ENCODE measurements at regions not wholly inside any gene's neighbourhood (a gene's known extent, or its start where the extent isn't known, plus 50 kb on each side); places are given as distances from the start of the nearest gene placed in this dataset.

GRCh38 chrX:57771689-57772088 is 91.6 kb upstream of the NLRP2B start:
- no peaks in the 10 kb centered on the region for H3K4me1 ChIP-seq (ENCODE audit: low read length)
- no peaks in the 10 kb centered on the region for H3F3A ChIP-seq (ENCODE audit: insufficient read depth, low read length)
- no peak for TF ChIP-seq EZH2phosphoT487 (IDR thresholded peaks at IDR 0.05; ENCODE audit: low read length)
- TF ChIP-seq, protein P1, sequence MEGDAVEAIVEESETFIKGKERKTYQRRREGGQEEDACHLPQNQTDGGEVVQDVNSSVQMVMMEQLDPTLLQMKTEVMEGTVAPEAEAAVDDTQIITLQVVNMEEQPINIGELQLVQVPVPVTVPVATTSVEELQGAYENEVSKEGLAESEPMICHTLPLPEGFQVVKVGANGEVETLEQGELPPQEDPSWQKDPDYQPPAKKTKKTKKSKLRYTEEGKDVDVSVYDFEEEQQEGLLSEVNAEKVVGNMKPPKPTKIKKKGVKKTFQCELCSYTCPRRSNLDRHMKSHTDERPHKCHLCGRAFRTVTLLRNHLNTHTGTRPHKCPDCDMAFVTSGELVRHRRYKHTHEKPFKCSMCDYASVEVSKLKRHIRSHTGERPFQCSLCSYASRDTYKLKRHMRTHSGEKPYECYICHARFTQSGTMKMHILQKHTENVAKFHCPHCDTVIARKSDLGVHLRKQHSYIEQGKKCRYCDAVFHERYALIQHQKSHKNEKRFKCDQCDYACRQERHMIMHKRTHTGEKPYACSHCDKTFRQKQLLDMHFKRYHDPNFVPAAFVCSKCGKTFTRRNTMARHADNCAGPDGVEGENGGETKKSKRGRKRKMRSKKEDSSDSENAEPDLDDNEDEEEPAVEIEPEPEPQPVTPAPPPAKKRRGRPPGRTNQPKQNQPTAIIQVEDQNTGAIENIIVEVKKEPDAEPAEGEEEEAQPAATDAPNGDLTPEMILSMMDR (IDR thresholded peaks at IDR 0.05; ENCODE audit: low read length) = no peak
- TF ChIP-seq EZH2 (optimal IDR thresholded peaks at IDR 0.05; ENCODE audit: low read depth, low read length) = no peak
- H3K36me3 ChIP-seq (replicated peaks; ENCODE audit: insufficient read depth, low read length) = no peaks in the 10 kb centered on the region
- H3K79me2 ChIP-seq (ENCODE audit: low read length) = no peaks in the 10 kb centered on the region
- no peak overlapping the region for H3K4me2 ChIP-seq (ENCODE audit: low read depth, low read length)
- H3K4me3 ChIP-seq (ENCODE audit: low read length) = no peak overlapping the region
- no peaks in the 10 kb centered on the region for H3K9me3 ChIP-seq (replicated peaks; ENCODE audit: insufficient read depth, low read length)
- no peaks in the 10 kb centered on the region for H3K9me2 ChIP-seq (replicated peaks; ENCODE audit: insufficient read depth, low read length)
- no peak overlapping the region for H3K27ac ChIP-seq (ENCODE audit: low read length)
- DNase-seq = no peak
- no peak overlapping the region for H2AFZ ChIP-seq (ENCODE audit: low read length)
- no peak overlapping the region for H3K9ac ChIP-seq (ENCODE audit: low read length)
- no peaks in the 10 kb centered on the region for H4K20me1 ChIP-seq (ENCODE audit: insufficient read depth, low read length)
- H3K27me3 ChIP-seq (replicated peaks; ENCODE audit: insufficient read depth, low read length) = no peaks in the 10 kb centered on the region

DNA sequence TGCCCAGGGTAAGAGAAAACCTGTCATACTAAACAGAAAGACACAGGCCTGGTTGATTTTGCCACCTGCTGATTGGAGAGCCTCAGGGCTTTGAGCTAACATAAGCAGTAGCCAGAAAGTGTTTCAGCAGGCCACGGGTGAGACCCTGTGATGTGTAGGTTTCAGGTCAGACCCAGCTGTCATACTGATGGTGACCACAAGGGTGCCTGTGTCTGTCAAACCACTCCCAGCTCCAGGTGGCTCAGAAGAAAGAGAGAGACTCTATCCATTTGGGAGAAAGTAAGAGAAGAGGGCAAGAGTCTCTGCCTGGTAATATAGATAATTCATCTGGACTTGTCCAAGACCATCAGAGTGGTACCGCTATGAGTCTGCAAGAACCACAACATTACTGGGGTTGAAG is 72.8 kb upstream of the NLRP2B start:
- no peaks in the 10 kb centered on the region for H3K27me3 ChIP-seq (replicated peaks; ENCODE audit: insufficient read depth, low read length)
- no peaks in the 10 kb centered on the region for H4K20me1 ChIP-seq (ENCODE audit: insufficient read depth, low read length)
- no peak for DNase-seq
- no peak overlapping the region for H2AFZ ChIP-seq (ENCODE audit: low read length)
- no peaks in the 10 kb centered on the region for H3K9me2 ChIP-seq (replicated peaks; ENCODE audit: insufficient read depth, low read length)
- no peaks in the 10 kb centered on the region for H3F3A ChIP-seq (ENCODE audit: insufficient read depth, low read length)
- no peak overlapping the region for H3K4me3 ChIP-seq (ENCODE audit: low read length)
- H3K27ac ChIP-seq (ENCODE audit: low read length) = no peak overlapping the region
- H3K4me2 ChIP-seq (ENCODE audit: low read depth, low read length) = no peak overlapping the region
- no peaks in the 10 kb centered on the region for H3K9me3 ChIP-seq (replicated peaks; ENCODE audit: insufficient read depth, low read length)
- no peaks in the 10 kb centered on the region for H3K79me2 ChIP-seq (ENCODE audit: low read length)
- no peaks in the 10 kb centered on the region for H3K36me3 ChIP-seq (replicated peaks; ENCODE audit: insufficient read depth, low read length)
- no peak overlapping the region for H3K9ac ChIP-seq (ENCODE audit: low read length)
- TF ChIP-seq EZH2phosphoT487 (IDR thresholded peaks at IDR 0.05; ENCODE audit: low read length) = no peak
- TF ChIP-seq, protein P1 (IDR thresholded peaks at IDR 0.05; ENCODE audit: low read length) = no peak
- TF ChIP-seq EZH2 (optimal IDR thresholded peaks at IDR 0.05; ENCODE audit: low read depth, low read length) = no peak
- H3K4me1 ChIP-seq (ENCODE audit: low read length) = no peaks in the 10 kb centered on the region

DNA sequence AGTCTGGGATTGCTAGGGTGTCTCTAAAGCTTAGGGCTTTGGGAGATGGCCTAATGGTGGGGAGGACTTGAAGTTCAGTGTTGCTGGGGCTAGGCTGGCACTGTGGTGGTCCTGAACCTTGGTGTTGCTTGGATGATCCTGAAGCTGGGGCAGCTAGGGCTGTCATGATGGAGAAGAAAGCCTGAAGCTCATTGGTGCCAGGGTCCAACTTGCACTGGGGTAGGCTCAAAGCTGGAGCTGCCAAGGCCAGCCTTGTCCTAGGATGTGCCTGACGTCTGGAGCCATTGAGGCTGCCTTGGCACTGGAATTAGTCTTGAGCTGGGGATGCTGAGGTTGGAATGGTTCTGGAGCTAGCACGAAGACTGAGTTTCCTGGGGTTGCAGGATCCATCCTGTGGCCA is 61.0 kb upstream of the NLRP2B start:
- no peaks in the 10 kb centered on the region for H4K20me1 ChIP-seq (ENCODE audit: insufficient read depth, low read length)
- H3K27me3 ChIP-seq (replicated peaks; ENCODE audit: insufficient read depth, low read length) = no peaks in the 10 kb centered on the region
- TF ChIP-seq, protein P1 (IDR thresholded peaks at IDR 0.05; ENCODE audit: low read length) = no peak
- TF ChIP-seq EZH2phosphoT487 (IDR thresholded peaks at IDR 0.05; ENCODE audit: low read length) (no peak), EZH2 (optimal IDR thresholded peaks at IDR 0.05; ENCODE audit: low read depth, low read length) (no peak)
- no peak overlapping the region for H3K4me2 ChIP-seq (ENCODE audit: low read depth, low read length)
- H3K79me2 ChIP-seq (ENCODE audit: low read length) = no peaks in the 10 kb centered on the region
- no peak overlapping the region for H3K27ac ChIP-seq (ENCODE audit: low read length)
- H3K9me3 ChIP-seq (replicated peaks; ENCODE audit: insufficient read depth, low read length) = no peaks in the 10 kb centered on the region
- H3K36me3 ChIP-seq (replicated peaks; ENCODE audit: insufficient read depth, low read length) = no peaks in the 10 kb centered on the region
- no peak overlapping the region for H3K9ac ChIP-seq (ENCODE audit: low read length)
- no peaks in the 10 kb centered on the region for H3K4me1 ChIP-seq (ENCODE audit: low read length)
- H2AFZ ChIP-seq (ENCODE audit: low read length) = no peak overlapping the region
- H3K9me2 ChIP-seq (replicated peaks; ENCODE audit: insufficient read depth, low read length) = no peaks in the 10 kb centered on the region
- no peaks in the 10 kb centered on the region for H3F3A ChIP-seq (ENCODE audit: insufficient read depth, low read length)
- no peak overlapping the region for H3K4me3 ChIP-seq (ENCODE audit: low read length)
- no peak for DNase-seq
